ENCODE measurements at regions not wholly inside any gene's neighbourhood (a gene's known extent, or its start where the extent isn't known, plus 50 kb on each side); places are given as distances from the start of the nearest gene placed in this dataset.

DNA sequence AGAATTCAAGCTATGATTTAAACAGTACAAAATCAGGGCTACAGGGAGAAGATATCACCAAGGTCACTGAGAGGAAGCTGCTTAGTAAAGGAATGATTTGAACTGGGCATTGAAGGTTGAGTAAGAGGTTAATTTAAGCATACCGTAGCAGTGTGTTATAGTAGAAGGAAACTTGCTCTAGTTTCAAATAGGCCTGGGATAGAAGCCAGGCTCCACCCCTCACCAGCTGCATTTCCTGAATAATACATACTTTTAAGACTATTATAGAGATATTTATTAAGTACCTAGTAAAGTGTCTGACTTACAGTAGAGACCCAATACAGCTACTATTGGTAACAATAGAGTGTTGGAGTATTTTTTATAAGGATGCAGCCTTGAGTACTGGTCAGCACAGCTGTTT is 118.0 kb upstream of the GLRA2 start:
- no peak overlapping the region for H3K4me3 ChIP-seq (ENCODE audit: control insufficient read depth, low read depth, low read length)
- DNase-seq (ENCODE audit: low read depth), result peak; percentile 12
- TF ChIP-seq CTCF (conservative IDR thresholded peaks at IDR 0.05; ENCODE audit: control insufficient read depth, insufficient read depth, low read depth, low read length), result no peak

DNA sequence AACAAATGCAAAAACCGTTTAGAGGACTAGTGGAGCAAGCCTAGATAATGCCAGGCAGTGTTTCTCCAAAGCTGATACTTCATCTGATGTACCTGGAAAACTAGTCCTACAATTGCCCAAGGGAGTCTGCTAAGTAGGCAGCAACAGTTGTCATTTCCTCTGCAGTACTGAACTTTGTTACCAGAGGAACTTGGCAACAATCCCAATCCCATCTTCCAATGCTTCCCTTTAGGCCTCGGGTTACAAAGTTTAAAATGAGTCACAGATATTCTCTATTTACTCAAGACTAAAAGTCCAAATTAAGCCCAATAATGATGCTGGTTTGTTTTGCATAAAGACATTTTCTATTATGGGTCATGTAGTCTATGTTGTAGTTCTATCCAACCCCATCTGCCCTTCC is 120.0 kb upstream of the GLRA2 start:
- no peak for TF ChIP-seq CTCF (conservative IDR thresholded peaks at IDR 0.05; ENCODE audit: control insufficient read depth, insufficient read depth, low read depth, low read length)
- H3K4me3 ChIP-seq (ENCODE audit: control insufficient read depth, low read depth, low read length), result no peak overlapping the region
- DNase-seq (ENCODE audit: low read depth), result peak; percentile 79

GRCh38 chrX:14406225-14406624 is 123.1 kb upstream of the GLRA2 start:
- no peak for TF ChIP-seq CTCF (conservative IDR thresholded peaks at IDR 0.05; ENCODE audit: control insufficient read depth, insufficient read depth, low read depth, low read length)
- no peak for DNase-seq (ENCODE audit: low read depth)
- H3K4me3 ChIP-seq (ENCODE audit: control insufficient read depth, low read depth, low read length), result no peak overlapping the region

DNA sequence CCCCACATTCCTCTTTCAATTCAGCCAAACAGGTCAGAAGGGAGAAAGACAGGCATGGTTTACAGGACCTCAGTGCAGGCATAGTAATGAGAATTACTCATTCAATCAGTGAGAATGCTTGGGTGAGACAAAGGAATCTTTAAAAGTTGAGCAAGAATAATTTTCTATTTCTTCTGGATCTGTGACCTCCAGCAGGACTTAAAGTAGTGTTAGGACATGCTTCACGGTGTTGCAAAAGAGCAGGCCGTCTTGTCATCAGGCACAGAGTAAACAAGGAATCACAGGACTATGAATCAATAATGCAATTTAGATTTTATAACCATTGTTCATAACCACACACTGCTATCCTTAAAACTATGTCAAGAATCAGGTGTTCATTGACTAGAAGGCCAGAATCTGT is 130.6 kb upstream of the GLRA2 start:
- peak; percentile 86 for DNase-seq (ENCODE audit: low read depth)
- TF ChIP-seq CTCF (conservative IDR thresholded peaks at IDR 0.05; ENCODE audit: control insufficient read depth, insufficient read depth, low read depth, low read length), result no peak
- H3K4me3 ChIP-seq (ENCODE audit: control insufficient read depth, low read depth, low read length), result no peak overlapping the region

- no peak for TF ChIP-seq CTCF (conservative IDR thresholded peaks at IDR 0.05; ENCODE audit: control insufficient read depth, insufficient read depth, low read depth, low read length)
- no peak overlapping the region for H3K4me3 ChIP-seq (ENCODE audit: control insufficient read depth, low read depth, low read length)
- DNase-seq (ENCODE audit: low read depth), result no peak
Observed at GRCh38 chrX:14389682-14390081, 139.7 kb upstream of the GLRA2 start.

- no peak for DNase-seq (ENCODE audit: low read depth)
- H3K4me3 ChIP-seq (ENCODE audit: control insufficient read depth, low read depth, low read length), result no peak overlapping the region
- TF ChIP-seq CTCF (conservative IDR thresholded peaks at IDR 0.05; ENCODE audit: control insufficient read depth, insufficient read depth, low read depth, low read length), result no peak
Observed at GRCh38 chrX:14386981-14387380, 142.4 kb upstream of the GLRA2 start.

GRCh38 chrX:14380044-14380443 is 149.3 kb upstream of the GLRA2 start:
- no peak overlapping the region for H3K4me3 ChIP-seq (ENCODE audit: control insufficient read depth, low read depth, low read length)
- no peak for TF ChIP-seq CTCF (conservative IDR thresholded peaks at IDR 0.05; ENCODE audit: control insufficient read depth, insufficient read depth, low read depth, low read length)
- no peak for DNase-seq (ENCODE audit: low read depth)

All from fibroblast of mammary gland (primary cell).